ENCODE measurements at regions not wholly inside any gene's neighbourhood (a gene's known extent, or its start where the extent isn't known, plus 50 kb on each side); places are given as distances from the start of the nearest gene placed in this dataset.
"Not testable (repeated sequence)": the region's sequence is repeated elsewhere in the genome, so short reads cannot be mapped to it uniquely, and the experiment has no call there.

DNA sequence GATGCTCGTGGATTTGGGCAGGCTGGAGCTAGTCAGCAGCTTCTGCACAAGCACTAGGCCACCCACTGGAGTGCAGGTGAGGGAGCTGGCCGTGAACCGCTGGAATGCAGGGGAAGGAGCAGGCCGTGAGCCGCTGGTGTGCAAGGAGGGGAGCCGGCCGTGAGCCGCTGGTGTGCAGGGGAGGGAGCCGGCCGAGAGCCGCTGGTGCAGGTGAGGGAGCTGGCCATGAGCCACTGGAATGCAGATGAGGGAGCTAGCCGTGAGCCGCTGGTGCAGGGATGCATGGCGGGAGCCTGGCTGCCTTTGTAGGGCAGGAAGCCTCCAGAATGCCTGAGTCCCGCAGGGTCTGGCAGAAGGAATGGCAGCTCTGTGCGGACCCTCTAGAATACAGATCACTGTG, 4220.0 kb upstream of the OR11H1 start:
- ATAC-seq = no peak
- Histone ChIP-seq H3K4me1 (ENCODE audit: low read depth) (no peaks in the 10 kb centered on the region), H3K9me3 (peaks cover 90% of the 10 kb centered on the region), H3K36me3 (ENCODE audit: low read depth) (no peaks in the 10 kb centered on the region), H3K4me3 (no peak overlapping the region)
- DNase-seq = no peak
- intact Hi-C loops (cut with DNase I, micrococcal nuclease) = no loop called here
- TF ChIP-seq, protein P1, sequence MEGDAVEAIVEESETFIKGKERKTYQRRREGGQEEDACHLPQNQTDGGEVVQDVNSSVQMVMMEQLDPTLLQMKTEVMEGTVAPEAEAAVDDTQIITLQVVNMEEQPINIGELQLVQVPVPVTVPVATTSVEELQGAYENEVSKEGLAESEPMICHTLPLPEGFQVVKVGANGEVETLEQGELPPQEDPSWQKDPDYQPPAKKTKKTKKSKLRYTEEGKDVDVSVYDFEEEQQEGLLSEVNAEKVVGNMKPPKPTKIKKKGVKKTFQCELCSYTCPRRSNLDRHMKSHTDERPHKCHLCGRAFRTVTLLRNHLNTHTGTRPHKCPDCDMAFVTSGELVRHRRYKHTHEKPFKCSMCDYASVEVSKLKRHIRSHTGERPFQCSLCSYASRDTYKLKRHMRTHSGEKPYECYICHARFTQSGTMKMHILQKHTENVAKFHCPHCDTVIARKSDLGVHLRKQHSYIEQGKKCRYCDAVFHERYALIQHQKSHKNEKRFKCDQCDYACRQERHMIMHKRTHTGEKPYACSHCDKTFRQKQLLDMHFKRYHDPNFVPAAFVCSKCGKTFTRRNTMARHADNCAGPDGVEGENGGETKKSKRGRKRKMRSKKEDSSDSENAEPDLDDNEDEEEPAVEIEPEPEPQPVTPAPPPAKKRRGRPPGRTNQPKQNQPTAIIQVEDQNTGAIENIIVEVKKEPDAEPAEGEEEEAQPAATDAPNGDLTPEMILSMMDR (IDR thresholded peaks at IDR 0.05) = no peak

DNA sequence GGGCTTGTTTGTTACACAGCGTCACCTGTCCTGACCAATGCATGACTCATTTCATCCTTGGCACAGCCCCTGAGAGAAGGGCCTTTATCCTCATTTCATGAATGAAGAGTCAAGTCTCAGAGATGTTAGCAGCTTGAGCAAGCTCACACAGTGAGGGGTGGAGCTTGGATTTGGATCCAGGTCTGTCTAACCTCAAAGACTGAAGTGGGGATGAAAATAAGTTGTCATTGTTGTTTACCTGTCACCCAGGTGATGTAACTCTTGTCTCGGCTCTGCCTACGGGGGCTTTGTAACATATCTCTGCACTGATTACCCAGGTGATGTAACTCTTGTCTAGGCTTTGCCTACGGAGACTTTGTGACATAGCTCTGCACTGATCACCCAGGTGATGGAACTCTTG, 4218.2 kb upstream of the OR11H1 start:
- intact Hi-C loops (cut with DNase I, micrococcal nuclease); H3K4me1 ChIP-seq (ENCODE audit: low read depth); H3K36me3 ChIP-seq (ENCODE audit: low read depth); H3K4me3 ChIP-seq; ATAC-seq; DNase-seq: not testable (repeated sequence)
- peaks cover 92% of the 10 kb centered on the region for H3K9me3 ChIP-seq

DNA sequence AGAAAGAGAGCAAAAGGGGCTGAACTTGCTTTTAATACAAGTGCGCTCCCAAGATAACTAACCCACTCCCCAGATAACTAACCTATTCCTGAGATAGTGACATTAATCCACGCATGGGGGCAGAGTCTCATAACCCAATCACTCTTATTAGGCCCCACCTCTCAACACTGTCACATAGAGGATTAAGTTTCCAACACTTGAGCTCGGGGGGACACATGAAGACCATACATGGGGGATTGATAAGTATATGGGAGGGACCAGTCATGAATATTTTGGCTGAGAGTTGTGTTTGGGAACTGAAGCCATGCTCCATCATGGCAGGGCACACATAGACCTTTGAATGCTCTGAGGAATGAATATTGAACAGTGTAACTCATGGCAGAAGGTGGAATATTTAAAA, 4217.3 kb upstream of the OR11H1 start:
- H3K4me3 ChIP-seq; H3K36me3 ChIP-seq (ENCODE audit: low read depth); H3K4me1 ChIP-seq (ENCODE audit: low read depth); intact Hi-C loops (cut with DNase I, micrococcal nuclease); DNase-seq; ATAC-seq: not testable (repeated sequence)
- peaks cover 89% of the 10 kb centered on the region for H3K9me3 ChIP-seq

DNA sequence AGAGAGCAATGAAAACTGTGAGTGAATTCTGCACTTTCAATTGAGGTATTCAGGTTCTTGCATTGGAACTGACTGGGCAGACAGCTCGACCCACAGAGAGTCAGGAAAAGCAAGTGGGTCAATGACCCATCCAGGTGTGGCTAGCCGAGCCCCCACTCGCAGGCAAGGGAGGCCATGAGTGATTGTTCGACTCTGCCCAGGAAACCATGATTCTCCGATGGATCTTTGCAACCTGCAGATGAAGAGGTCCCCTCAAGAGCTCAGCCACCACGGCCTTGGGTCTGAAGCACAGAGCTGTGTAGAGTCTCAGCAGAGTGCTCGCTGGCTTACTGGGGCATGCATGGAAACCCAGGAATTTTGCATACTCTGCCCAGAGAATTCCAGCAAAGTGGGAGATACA, 4215.4 kb upstream of the OR11H1 start:
- ATAC-seq; intact Hi-C loops (cut with DNase I, micrococcal nuclease); DNase-seq; H3K36me3 ChIP-seq (ENCODE audit: low read depth); H3K4me3 ChIP-seq; H3K4me1 ChIP-seq (ENCODE audit: low read depth): not testable (repeated sequence)
- peaks cover 82% of the 10 kb centered on the region for H3K9me3 ChIP-seq

DNA sequence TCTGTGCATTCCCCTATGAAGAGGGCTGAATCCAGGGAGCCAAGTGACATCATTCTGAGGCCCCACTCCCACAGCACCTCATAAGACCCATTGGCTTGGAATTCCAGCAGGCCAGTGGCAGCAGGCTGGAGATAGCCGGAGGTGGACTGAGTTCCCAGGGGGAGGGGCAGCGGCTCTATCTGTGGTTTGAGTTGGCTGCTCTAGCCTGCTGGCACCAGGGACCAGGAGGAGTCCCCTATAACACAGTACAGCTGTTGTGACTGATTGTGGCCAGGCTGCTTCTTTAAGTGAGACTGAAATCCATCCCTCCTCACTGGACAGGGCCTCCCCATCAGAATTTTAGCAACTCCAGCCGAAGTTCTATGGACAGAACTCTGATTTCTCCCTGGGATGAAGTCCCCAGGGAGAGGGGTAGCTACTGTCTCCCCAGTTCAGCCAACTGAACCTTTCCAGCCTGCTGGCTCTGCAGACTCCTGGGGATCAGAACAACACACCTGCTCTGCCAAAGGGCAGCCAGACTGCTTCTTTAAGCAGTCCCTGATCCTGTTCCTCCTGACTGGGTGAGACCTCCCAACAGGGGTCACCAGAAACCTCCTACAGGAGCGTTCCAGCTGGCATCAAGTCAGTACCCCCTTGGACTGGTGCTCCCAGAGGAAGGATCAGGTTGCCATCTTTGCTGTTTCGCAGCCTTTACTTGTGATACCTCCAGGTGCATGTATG, 4214.8 kb upstream of the OR11H1 start:
- H3K36me3 ChIP-seq (ENCODE audit: low read depth); H3K4me3 ChIP-seq; ATAC-seq; H3K4me1 ChIP-seq (ENCODE audit: low read depth); DNase-seq; intact Hi-C loops (cut with DNase I, micrococcal nuclease): not testable (repeated sequence)
- H3K9me3 ChIP-seq = peaks cover 80% of the 10 kb centered on the region

DNA sequence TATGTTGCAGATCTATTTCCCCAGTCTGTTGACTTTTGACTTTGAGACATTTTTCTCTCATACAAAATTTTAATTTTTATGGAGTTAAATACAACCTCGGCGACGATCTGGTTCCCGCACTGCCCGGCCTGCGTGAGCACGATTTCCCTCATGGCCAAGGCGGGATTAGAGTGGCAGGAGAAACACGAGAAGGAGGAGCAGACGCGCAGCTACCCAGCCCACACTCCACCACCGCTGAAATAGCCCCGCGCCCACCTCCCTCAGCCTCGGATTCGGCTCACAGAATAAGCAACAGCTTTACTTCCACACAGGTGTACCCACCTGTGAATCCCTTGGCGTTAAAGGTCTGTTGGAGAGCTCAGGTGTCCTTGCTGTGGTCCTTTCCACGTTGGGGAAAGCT, 4209.4 kb upstream of the OR11H1 start:
- ATAC-seq; intact Hi-C loops (cut with DNase I, micrococcal nuclease); H3K36me3 ChIP-seq (ENCODE audit: low read depth); H3K4me1 ChIP-seq (ENCODE audit: low read depth); H3K4me3 ChIP-seq: not testable (repeated sequence)
- peaks cover 48% of the 10 kb centered on the region for H3K9me3 ChIP-seq
- DNase-seq = peak in 1 of 3 donors; percentile 39

DNA sequence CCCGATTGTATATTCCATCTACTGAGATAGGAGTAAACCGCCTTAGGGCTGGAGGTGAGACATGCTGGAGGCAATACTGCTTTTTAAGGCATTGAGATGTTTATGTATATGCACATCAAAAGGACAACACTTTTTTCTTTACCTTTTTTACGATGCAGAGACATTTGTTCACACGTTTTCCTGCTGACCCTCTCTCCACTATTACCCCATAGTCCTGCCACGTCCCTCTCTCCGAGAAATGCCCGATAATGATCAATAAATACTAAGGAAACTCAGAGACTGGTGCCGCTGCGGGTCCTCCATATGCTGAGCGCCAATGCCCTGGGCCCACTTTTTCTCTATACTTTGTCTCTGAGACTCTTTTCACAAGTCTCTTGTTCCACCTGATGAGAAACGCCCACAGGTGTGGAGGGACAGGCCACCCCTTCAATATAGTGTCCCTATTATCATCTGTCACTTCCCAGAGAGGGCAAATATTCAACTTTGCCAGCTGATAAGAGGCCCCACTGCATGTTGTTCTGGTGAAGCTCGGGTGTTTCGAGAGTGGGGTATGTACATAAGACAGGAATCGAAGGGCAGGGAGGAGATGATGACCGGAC, 4203.5 kb upstream of the OR11H1 start:
- DNase-seq; H3K4me1 ChIP-seq (ENCODE audit: low read depth); H3K4me3 ChIP-seq; H3K36me3 ChIP-seq (ENCODE audit: low read depth); intact Hi-C loops (cut with DNase I, micrococcal nuclease); ATAC-seq: not testable (repeated sequence)
- peaks cover 59% of the 10 kb centered on the region for H3K9me3 ChIP-seq

DNA sequence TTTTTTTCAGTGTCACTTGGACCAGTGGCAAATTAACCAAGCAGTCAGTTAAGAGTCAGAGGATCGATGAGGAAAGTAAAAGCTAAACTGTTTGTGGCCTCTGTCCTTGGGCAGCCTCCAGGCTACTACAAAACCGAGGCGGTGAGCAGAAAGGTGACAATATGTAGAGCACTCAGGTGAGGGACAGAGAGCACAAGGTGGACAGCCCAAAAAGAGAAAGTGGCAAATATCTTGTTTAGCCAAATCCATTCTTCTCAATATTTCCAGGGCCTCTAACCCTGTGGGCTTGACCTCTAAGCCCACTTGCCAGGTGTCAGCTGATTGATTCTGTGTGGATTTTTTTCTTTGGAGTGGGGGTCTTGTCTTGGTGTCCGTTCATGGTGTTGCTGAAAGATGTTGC, 4202.2 kb upstream of the OR11H1 start:
- ATAC-seq = no peak
- Histone ChIP-seq H3K9me3 (peaks cover 65% of the 10 kb centered on the region), H3K4me1 (ENCODE audit: low read depth) (no peaks in the 10 kb centered on the region), H3K36me3 (ENCODE audit: low read depth) (no peaks in the 10 kb centered on the region), H3K4me3 (no peak overlapping the region)
- intact Hi-C loops (cut with DNase I, micrococcal nuclease) = no loop called here
- DNase-seq = no peak
- TF ChIP-seq, protein P1 (IDR thresholded peaks at IDR 0.05) = no peak

DNA sequence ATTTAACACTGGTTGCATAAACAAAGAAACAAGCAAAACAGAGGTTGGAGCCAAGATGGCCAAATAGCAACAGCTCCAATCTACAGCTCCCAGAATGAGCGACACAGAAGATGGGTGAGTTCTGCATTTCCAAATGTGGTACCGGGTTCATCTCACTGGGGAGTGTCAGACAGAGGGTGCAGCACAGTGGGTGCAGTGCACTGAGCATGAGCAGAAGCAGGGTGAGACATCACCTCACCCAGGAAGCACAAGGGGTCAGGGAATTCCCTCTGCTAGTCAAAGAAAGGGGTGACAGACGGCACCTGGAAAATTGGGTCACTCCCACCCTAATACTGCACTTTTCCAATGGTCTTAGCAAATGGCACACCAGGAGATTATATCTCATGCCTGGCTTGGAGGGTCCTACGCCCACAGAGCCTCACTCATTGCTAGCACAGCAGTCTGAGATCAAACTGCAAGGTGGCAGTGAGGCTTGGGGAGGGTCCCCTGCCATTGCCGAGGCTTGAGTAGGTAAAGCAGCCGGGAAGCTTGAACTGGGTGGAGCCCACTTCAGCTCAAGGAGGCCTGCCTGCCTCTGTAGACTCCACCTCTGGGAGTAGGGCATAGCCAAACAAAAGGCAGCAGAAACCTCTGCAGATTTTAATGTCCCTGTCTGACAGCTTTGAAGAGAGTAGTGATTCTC, 4186.5 kb upstream of the OR11H1 start:
- intact Hi-C loops (cut with DNase I, micrococcal nuclease) = not testable (repeated sequence)
- H3K9me3 ChIP-seq = peaks cover 67% of the 10 kb centered on the region

DNA sequence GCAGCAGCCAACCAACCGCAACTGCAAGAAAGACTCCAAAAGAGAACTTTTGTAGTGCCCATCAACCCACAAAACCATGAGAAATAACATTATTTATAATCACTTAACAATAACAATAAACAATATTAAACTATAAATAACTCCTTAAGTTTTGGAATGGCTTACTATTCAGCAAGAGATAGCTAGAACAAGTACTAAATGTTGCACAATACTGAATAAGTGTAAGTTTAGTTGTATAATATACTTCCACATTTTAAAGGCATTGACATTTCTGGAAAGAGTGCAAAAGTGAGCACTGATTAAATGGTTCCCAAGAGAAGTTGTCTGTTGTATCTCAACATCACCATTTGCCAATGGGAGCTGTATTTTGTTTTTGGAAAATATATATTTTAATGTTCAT, 4176.8 kb upstream of the OR11H1 start:
- H3K4me3 ChIP-seq; ATAC-seq; H3K4me1 ChIP-seq (ENCODE audit: low read depth); intact Hi-C loops (cut with DNase I, micrococcal nuclease); DNase-seq; H3K36me3 ChIP-seq (ENCODE audit: low read depth): not testable (repeated sequence)
- H3K9me3 ChIP-seq = peaks cover 77% of the 10 kb centered on the region

More for the DNA sequence above, 4186.5 kb upstream of the OR11H1 start:
- not testable (repeated sequence) for DNase-seq; H3K36me3 ChIP-seq (ENCODE audit: low read depth); ATAC-seq; H3K4me1 ChIP-seq (ENCODE audit: low read depth); H3K4me3 ChIP-seq

DNA sequence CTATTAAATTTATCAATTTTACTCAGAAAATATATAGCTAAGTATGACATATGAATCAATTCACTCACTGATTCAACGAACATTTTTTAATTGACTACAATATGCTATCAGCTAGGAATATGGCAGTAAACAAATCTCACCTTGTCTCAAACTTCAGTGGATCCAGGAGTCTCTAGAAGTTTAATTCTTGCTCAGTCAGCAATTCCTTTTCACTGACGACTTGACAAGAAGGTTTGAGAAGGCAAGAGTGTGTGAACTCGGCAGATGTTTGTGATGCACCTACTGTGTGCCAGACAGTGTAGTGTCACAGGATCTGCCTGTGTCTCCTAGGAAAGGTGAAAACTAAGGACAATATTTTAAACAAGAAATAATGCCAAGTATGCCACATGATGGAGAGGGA, 4175.7 kb upstream of the OR11H1 start:
- DNase-seq; ATAC-seq; H3K4me3 ChIP-seq; H3K36me3 ChIP-seq (ENCODE audit: low read depth); H3K4me1 ChIP-seq (ENCODE audit: low read depth); intact Hi-C loops (cut with DNase I, micrococcal nuclease): not testable (repeated sequence)
- peaks cover 77% of the 10 kb centered on the region for H3K9me3 ChIP-seq

Data from mucosa of descending colon (tissue), 3 donors.